Nephron (organoid): ENCODE measurements at regions not wholly inside any gene's neighbourhood (a gene's known extent, or its start where the extent isn't known, plus 50 kb on each side); places are given as distances from the start of the nearest gene placed in this dataset.

Experiments
- H3K27ac Mint-ChIP-seq, 3 experiments: 2 replicates each; pipeline ENCODE4 v1.8.0; 2020; ENCODE audit warnings: mixed read lengths in 3 of 3, mild to moderate bottlenecking in 2 of 3, moderate library complexity in 1 of 3
- H3K27me3 Mint-ChIP-seq: 2 replicates; pipeline ENCODE4 v1.8.0; 2021; ENCODE audit warnings: low read depth, mild to moderate bottlenecking, moderate library complexity, mixed read lengths
- H3K36me3 Mint-ChIP-seq: 2 replicates; pipeline ENCODE4 v1.8.0; 2020; ENCODE audit warnings: low read depth, mixed read lengths
- H3K4me1 Mint-ChIP-seq: 2 replicates; pipeline ENCODE4 v1.8.0; 2020; ENCODE audit warnings: mixed read lengths
- H3K4me3 Mint-ChIP-seq, 3 experiments: 2 replicates each; pipeline ENCODE4 v1.8.0; 2020; ENCODE audit warnings: mild to moderate bottlenecking in 3 of 3, mixed read lengths in 3 of 3, moderate library complexity in 2 of 3
- H3K9me3 Mint-ChIP-seq: 2 replicates; pipeline ENCODE4 v1.8.0; 2020; ENCODE audit warnings: mixed read lengths
- CTCF ChIP-seq, 3 experiments: fragments of 200-600 bp; sonication (generic); IDR thresholded peaks; one replicate each; pipeline ENCODE4 v1.5.0; 2021; ENCODE audit warnings: antibody characterized with exemption in 3 of 3; ENCODE audit not compliant: unreplicated experiment in 3 of 3

- Mint-ChIP-seq H3K36me3 (no peaks in the 10 kb centered on the region), H3K27me3 (no peaks in the 10 kb centered on the region), H3K9me3 (no peaks in the 10 kb centered on the region), H3K27ac (no peak overlapping the region), H3K4me3 (no peak overlapping the region), H3K4me1 (peaks cover 4% of the 10 kb centered on the region)
- TF ChIP-seq CTCF (IDR thresholded peaks at IDR 0.05; ENCODE audit: unreplicated experiment in 3 of 3), result no peak
Measured at GRCh38 chr9:105072476-105072875, 144.5 kb upstream of the ABCA1 start.

- H3K4me3 Mint-ChIP-seq, result no peak overlapping the region
- no peak for TF ChIP-seq CTCF (IDR thresholded peaks at IDR 0.05; ENCODE audit: unreplicated experiment in 3 of 3)
Measured at GRCh38 chr9:105073147-105073546, 145.2 kb upstream of the ABCA1 start.

GRCh38 chr9:105074491-105074890, 146.5 kb upstream of the ABCA1 start:
- Mint-ChIP-seq H3K27me3 (no peaks in the 10 kb centered on the region), H3K4me1 (peaks cover 2% of the 10 kb centered on the region), H3K27ac (no peak overlapping the region), H3K36me3 (no peaks in the 10 kb centered on the region), H3K9me3 (no peaks in the 10 kb centered on the region), H3K4me3 (no peak overlapping the region)
- TF ChIP-seq CTCF (IDR thresholded peaks at IDR 0.05; ENCODE audit: unreplicated experiment in 3 of 3), result no peak

More at GRCh38 chr9:105073147-105073546, 145.2 kb upstream of the ABCA1 start:
- no peaks in the 10 kb centered on the region for H3K9me3 Mint-ChIP-seq
- no peaks in the 10 kb centered on the region for H3K36me3 Mint-ChIP-seq
- H3K27me3 Mint-ChIP-seq, result no peaks in the 10 kb centered on the region
- no peak overlapping the region for H3K27ac Mint-ChIP-seq
- H3K4me1 Mint-ChIP-seq, result peaks cover 4% of the 10 kb centered on the region

- Mint-ChIP-seq H3K9me3 (no peaks in the 10 kb centered on the region), H3K4me1 (no peaks in the 10 kb centered on the region), H3K27me3 (no peaks in the 10 kb centered on the region), H3K36me3 (no peaks in the 10 kb centered on the region), H3K4me3 (no peak overlapping the region), H3K27ac (peak overlapping the region in 2 of 3 experiments; percentile 44 to 46)
- no peak for TF ChIP-seq CTCF (IDR thresholded peaks at IDR 0.05; ENCODE audit: unreplicated experiment in 3 of 3)
Measured at GRCh38 chr9:105076729-105077128, 148.8 kb upstream of the ABCA1 start.

GRCh38 chr9:105079457-105079856, 151.5 kb upstream of the ABCA1 start:
- Mint-ChIP-seq H3K36me3 (no peaks in the 10 kb centered on the region), H3K9me3 (no peaks in the 10 kb centered on the region), H3K4me3 (no peak overlapping the region), H3K27ac (no peak overlapping the region), H3K27me3 (no peaks in the 10 kb centered on the region), H3K4me1 (no peaks in the 10 kb centered on the region)
- TF ChIP-seq CTCF (IDR thresholded peaks at IDR 0.05; ENCODE audit: unreplicated experiment in 3 of 3), result no peak

- TF ChIP-seq CTCF (IDR thresholded peaks at IDR 0.05; ENCODE audit: unreplicated experiment in 3 of 3), result no peak
- Mint-ChIP-seq H3K27me3 (no peaks in the 10 kb centered on the region), H3K4me3 (no peak overlapping the region), H3K9me3 (peaks cover 3% of the 10 kb centered on the region), H3K27ac (no peak overlapping the region), H3K36me3 (no peaks in the 10 kb centered on the region), H3K4me1 (no peaks in the 10 kb centered on the region)
Measured at GRCh38 chr9:105082843-105083242, 154.9 kb upstream of the ABCA1 start.
